Erythroblast (primary cell): ENCODE measurements at regions not wholly inside any gene's neighbourhood (a gene's known extent, or its start where the extent isn't known, plus 50 kb on each side); places are given as distances from the start of the nearest gene placed in this dataset.

Experiments
- DNase-seq, 2 experiments: peaks; one replicate each; lab custom pipeline; 2025; lab: John Stamatoyannopoulos, UW
- GATA1 ChIP-seq: IDR thresholded peaks from 2 replicates; pipeline ENCODE4 v1.6.1; 2011; ENCODE audit warnings: low read depth, mild to moderate bottlenecking, control low read depth, low read length, moderate library complexity
- POLR2A ChIP-seq: IDR thresholded peaks from 2 replicates; pipeline ENCODE4 v1.6.1; 2011; ENCODE audit warnings: mild to moderate bottlenecking, low read length

DNA sequence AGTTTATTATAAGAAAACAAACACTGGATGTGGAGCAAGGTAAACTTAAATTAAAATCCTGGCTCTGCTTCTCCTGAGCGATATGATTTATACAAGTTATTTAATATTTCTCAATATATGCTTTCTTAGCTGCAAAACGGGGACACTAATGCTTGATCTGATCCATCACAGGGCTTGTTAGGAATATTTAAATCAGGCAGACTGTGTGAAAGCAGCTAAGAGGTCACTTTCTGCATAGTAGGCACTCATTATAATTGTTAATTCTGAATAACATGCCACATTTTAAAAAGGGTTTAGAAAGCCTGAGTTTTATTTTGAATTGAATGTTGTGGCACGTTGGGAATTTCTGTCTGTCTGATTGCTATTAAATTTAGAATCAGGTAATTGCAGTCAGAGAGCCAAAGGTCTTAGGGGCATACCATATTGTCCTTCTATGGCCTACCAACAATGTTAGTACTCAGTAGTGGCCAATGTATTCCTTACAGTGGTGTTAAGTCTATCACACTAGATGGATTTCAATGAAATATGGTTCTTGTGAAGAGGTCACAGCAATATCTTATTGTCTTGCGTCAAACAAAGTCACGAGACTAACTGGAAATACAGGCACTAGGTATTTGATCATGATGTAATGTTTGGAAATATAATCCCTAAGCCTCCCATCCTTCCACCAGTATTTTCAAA lies 890.0 kb upstream of the CDH8 start:
- DNase-seq, result no peak
- TF ChIP-seq GATA1 (no peak), POLR2A (no peak)

DNA sequence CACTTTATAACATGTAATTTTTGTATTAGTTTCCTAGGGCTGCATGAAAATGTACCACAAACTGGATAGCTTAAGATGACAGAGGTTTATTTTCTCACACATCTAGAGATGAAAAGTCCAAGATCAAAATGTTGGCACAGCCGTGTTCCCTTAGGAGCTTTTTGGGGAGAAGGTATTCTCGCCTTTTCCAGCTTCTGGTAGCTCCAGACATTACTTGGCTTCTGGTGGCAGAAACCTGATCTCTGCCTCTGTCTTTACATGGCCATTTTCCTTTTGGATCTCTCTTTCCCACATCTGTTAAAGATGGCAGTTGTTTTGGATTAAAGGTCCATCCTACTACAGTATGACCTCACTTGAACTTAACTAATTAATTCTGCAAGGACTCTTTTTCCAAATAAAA lies 885.7 kb upstream of the CDH8 start:
- TF ChIP-seq POLR2A (no peak), GATA1 (no peak)
- DNase-seq, result no peak

DNA sequence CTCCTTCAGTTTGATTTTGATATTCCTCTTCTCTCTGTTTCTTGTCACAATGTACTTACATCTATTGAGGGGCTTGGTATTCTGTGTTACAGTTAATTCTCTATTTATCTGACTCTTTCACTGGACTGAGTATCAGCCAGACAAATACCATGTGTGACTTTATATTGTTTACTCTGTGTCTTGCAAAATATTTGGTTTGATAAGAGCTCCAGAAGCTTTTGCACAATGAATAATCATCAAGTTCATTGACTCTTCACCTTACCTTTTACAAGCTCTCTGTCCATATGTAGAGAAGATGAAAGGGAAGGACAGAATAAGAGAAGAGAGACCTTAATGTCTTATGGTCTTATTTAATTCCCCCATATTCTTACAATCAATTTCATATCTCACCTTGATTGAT lies 877.7 kb upstream of the CDH8 start:
- TF ChIP-seq POLR2A, result no peak
- no peak for TF ChIP-seq GATA1
- DNase-seq, result no peak

DNA sequence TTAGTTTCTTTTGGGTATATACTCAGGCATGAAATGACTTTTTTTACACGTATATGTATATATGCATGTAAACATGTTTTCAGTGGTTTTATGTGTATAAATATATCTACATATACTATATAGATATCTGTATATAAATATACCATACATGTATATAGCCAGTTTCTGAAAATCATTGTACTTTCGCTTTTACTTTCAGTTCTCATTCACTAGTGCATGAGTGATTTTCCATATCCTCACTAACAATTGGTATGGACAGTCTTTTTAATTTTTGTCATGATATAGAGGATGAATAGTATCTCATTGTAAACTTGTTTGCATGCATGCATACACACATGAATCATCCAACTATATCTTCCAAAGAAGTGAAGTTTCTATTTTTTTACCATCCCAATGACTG lies 877.1 kb upstream of the CDH8 start:
- no peak for TF ChIP-seq POLR2A
- no peak for TF ChIP-seq GATA1
- DNase-seq, result no peak

DNA sequence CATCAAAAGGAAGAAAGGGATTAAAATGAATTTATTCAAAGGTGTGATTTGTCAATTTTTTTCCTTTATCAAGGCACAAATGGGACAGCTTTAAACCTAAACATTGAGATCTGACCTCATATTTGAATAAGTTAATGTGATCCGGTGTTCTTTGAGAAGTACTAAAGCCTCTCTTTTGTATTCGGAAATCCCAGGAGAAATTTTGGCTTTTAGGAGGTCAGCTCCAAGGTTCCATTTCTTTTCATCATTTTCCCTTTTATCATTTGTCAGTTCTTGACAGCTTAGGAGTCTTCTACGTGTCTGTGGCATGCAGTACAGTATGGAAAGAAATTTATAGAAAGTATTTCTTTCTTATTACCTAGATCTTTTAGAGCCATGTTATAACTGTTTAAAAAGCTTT lies 873.4 kb upstream of the CDH8 start:
- no peak for DNase-seq
- TF ChIP-seq POLR2A, result no peak
- TF ChIP-seq GATA1, result no peak

DNA sequence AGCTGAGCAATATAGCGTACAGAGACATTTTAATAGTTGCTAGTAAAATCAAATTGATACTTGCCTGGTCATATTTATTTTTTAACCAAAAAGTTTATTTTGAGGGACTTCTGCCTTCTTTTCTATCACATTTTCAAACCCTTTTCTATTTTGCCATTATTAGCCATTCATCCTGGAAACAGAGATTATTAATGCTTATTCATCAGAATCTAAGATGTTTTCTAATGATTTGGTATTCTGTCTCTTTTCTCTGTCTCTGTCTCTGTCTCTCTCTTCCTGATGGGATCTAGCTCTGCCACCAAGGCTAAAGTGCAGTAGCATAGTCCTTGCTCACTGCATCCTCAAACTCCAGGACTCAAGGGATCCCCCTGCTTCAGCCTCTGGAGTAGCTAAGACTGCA lies 871.3 kb upstream of the CDH8 start:
- no peak for TF ChIP-seq POLR2A
- TF ChIP-seq GATA1, result no peak
- no peak for DNase-seq

DNA sequence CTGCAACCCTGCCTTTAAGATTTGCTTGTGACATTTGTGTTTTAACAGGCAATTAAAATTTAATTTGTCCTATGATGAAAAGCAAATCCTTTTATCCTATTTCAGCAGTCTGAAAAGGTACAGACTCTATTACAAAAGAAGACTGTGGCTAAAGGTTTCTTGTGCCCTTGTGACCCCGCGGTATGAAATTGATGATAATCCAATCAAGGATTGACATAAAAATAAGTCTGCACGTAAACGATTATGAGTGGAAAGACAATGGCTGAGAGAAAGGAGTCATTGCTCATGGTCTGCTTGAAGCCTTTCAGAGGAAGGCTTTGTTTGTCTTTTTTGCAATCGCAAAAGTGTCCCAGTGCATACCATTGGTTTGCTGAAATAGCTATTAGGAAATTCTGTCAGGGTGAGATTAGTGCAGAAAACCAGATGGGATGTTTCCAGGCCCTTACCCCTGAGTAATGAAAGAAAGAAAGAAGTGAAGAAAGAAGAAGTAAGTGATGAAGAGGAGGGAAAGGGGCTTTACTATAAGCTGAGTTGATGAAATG lies 867.8 kb upstream of the CDH8 start:
- TF ChIP-seq POLR2A, result no peak
- no peak for TF ChIP-seq GATA1
- DNase-seq, result no peak

DNA sequence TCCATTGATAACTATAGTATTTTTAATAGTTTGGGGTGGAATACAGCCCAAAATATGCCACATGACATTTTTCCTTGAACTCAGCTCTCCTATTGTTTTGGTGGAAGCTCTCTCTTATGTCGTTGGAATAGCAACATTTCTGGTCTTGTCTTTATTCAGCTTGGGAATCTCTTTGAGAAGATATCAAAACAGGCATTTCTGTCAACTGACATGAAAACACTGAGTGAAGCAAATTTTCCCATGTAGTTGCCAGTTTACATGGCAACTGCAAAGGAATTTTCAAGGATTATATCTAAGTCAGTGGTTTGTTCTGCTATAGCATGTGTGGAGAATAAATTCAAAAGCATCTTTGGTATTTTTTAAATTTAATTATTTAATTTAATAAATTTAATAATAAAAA lies 863.5 kb upstream of the CDH8 start:
- DNase-seq, result no peak
- TF ChIP-seq POLR2A, result no peak
- TF ChIP-seq GATA1, result no peak

DNA sequence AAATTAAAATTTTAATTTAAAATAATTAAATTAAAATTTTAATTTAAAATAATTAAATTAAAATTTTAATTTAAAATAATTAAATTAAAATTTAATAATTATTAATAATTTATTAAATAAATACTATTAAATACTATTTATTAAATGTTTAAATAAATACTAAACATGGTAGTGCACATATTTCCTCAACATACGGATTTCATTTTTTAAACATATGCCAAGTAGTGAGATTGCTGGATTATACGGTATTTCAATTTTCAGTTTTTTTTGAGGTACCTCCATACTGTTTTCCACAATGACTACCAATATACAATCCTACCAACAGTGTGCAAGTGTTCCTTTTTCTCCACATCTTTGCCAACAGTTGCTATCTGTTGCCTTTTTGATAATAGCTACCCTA lies 852.9 kb upstream of the CDH8 start:
- no peak for TF ChIP-seq POLR2A
- TF ChIP-seq GATA1, result no peak
- no peak for DNase-seq

DNA sequence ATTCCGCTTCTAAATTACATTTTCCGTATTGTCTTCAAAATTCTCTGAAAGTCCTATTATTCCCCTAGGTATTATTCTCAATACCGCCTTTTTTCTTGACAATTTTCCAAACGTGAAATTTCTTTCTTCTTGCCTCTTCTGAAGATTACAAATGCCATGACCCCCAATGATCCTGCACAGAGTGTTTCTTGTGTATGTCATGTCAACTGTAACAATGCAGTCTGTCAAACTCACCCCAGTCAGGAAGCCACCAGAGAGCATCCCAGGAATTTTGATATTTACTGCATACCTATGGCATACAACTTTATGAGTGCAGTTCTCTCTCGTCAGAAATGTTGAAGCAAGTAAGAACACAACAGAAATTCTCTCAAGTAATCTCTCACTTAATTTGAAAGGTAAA lies 847.3 kb upstream of the CDH8 start:
- no peak for DNase-seq
- no peak for TF ChIP-seq POLR2A
- TF ChIP-seq GATA1, result no peak

DNA sequence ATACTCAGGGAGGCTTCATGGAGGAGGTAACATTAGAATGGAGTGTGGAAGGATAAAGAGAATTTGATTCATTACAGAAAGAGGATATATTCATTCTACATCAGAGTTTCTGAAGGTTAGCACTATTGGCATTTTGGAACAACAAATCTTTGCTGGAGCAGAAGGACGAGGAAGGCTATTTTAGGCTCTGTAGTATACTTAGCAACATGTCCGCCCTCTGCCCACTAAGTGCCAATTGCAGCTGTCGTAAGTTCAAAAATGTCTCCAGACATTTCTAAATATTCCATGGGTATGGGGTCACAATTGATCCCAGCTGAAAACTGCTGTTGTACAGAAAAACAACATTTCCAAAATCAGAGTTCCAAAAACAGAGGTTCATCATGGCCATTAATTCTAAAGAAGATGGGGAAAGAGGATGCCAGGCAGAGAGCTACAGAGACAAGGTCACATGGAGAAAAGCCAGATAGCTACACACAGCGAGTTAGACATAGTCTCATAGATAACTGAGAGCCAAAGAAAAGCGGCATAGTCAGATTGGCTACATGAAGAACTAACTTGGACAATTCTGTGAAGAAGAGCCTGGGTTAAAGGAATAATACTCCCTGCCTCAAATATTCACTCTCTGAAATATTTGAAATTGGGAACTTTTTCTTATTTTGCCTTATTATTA lies 846.4 kb upstream of the CDH8 start:
- TF ChIP-seq GATA1 (no peak), POLR2A (no peak)
- DNase-seq, result no peak

DNA sequence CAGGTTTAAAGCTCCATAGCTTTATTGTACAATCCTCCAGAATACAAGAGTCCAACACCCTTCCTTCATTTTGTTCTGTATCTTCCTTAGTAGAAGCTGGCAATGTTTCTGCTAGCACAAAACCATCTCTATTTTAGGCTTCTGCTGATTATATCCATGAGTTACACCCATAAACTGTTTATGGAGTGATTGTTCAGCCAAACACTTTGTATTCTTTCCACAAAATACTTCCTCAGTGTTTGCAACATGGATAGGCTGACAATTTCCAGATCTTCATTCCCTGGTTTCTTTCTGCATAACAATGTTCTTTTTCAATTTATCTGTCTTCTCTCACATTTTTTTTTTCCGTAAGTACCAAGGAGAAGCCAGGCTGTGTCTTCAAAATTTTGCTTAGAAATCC lies 839.9 kb upstream of the CDH8 start:
- DNase-seq, result no peak
- TF ChIP-seq GATA1 (no peak), POLR2A (no peak)

DNA sequence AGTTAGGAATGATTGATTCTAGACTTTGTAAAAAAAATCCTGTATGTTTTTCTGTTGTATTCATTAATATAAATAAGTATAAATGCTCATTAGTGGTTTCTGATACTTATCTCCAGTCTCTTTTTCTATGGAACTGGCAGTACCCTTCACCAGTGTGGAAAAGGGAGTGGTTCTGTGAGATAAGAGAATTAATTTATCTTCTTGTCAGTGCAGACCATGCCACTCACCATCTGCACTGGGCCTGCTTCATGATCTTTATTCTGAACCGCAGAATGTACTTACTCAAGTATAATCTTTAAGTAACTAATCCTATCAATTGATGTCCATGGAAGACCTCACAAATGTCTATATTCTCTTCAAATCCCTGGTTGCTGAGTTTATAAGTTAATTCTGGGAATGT lies 836.1 kb upstream of the CDH8 start:
- DNase-seq, result peak; percentile 14 to 72
- TF ChIP-seq GATA1, result no peak
- TF ChIP-seq POLR2A, result no peak

DNA sequence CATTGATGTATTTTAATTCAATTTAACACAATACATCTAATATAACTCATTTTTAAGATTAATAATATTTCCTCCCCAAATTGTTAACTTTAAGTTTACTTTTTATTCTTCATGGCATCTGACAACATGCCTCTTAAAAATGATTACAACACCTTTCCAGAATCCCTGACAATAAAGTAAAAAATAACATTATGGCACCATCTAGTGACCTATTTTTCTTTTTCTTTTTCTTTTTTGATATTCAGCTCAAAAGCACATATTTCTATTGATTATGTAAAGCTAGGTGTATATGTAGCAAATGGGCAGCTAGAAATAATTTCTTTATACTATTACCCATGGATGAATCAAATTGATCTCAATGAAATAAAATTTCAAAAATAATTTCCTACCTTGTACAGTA lies 834.3 kb upstream of the CDH8 start:
- TF ChIP-seq GATA1 (no peak), POLR2A (no peak)
- peak in 1 of 2 experiments; percentile 1 for DNase-seq

DNA sequence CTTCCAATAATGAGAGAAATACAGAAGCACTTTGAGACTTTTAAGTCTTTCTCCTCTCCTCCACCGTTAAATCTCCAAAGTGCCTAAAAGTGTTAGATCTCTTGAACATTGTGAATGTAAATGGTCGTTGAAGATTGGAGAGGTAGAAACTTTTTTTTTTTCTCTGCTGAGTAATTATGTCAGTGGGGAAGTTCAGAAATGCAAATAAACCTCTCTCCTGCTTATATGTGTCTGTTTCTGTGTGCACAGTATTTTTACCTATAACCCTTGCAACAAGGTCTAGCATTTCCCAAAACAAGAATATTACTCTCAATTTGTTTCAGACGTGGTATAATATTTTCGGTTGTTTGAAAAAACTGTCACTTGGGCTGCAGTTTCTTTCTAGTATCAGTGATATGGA lies 833.6 kb upstream of the CDH8 start:
- TF ChIP-seq POLR2A, result no peak
- no peak for TF ChIP-seq GATA1
- DNase-seq, result no peak
